C1 segment of cervical spinal cord (tissue), 14 donors: ENCODE measurements at regions not wholly inside any gene's neighbourhood (a gene's known extent, or its start where the extent isn't known, plus 50 kb on each side); places are given as distances from the start of the nearest gene placed in this dataset.
"Not testable (repeated sequence)": the region's sequence is repeated elsewhere in the genome, so short reads cannot be mapped to it uniquely, and the experiment has no call there.

ENCODE experiments used
- DNase-seq, 14 donors: peaks; one replicate each; lab custom pipeline; 2025; lab: John Stamatoyannopoulos, UW

GRCh38 chr18:43341014-43341413, 63.7 kb upstream of the SYT4 start:
- no peak for DNase-seq

- peak in 1 of 14 donors; percentile 54 for DNase-seq
Measured at GRCh38 chr18:43350176-43350575, 72.9 kb upstream of the SYT4 start.

- DNase-seq = no peak
Measured at GRCh38 chr18:43364535-43364934, 87.2 kb upstream of the SYT4 start.

- DNase-seq = no peak
Measured at GRCh38 chr18:43367895-43368294, 90.6 kb upstream of the SYT4 start.

GRCh38 chr18:43369311-43369710, 92.0 kb upstream of the SYT4 start:
- not testable (repeated sequence) for DNase-seq

- DNase-seq = no peak
Measured at GRCh38 chr18:43372773-43373172, 95.5 kb upstream of the SYT4 start.

- DNase-seq = no peak
Measured at GRCh38 chr18:43380104-43380672, 102.9 kb upstream of the SYT4 start.

- no peak for DNase-seq
Measured at GRCh38 chr18:43382641-43383403, 105.5 kb upstream of the SYT4 start.

- DNase-seq = peak in 1 of 14 donors; percentile 4
Measured at GRCh38 chr18:43389163-43389562, 111.9 kb upstream of the SYT4 start.

- DNase-seq = peak in 1 of 14 donors; percentile 32
Measured at GRCh38 chr18:43392168-43392567, 114.9 kb upstream of the SYT4 start.

- peak in 1 of 14 donors; percentile 83 for DNase-seq
Measured at GRCh38 chr18:43393174-43393573, 115.9 kb upstream of the SYT4 start.

GRCh38 chr18:43396266-43396665, 119.0 kb upstream of the SYT4 start:
- peak in 1 of 14 donors; percentile 66 for DNase-seq

- DNase-seq = no peak
Measured at GRCh38 chr18:43398601-43399000, 121.3 kb upstream of the SYT4 start.

- no peak for DNase-seq
Measured at GRCh38 chr18:43405097-43405496, 127.8 kb upstream of the SYT4 start.

- no peak for DNase-seq
Measured at GRCh38 chr18:43414006-43414405, 136.7 kb upstream of the SYT4 start.

GRCh38 chr18:43420091-43420490, 142.8 kb upstream of the SYT4 start:
- DNase-seq = no peak

- no peak for DNase-seq
Measured at GRCh38 chr18:43420950-43421349, 143.7 kb upstream of the SYT4 start.

- no peak for DNase-seq
Measured at GRCh38 chr18:43422518-43422917, 145.2 kb upstream of the SYT4 start.

GRCh38 chr18:43435851-43436250, 158.6 kb upstream of the SYT4 start:
- DNase-seq = no peak

- no peak for DNase-seq
Measured at GRCh38 chr18:43442131-43442530, 164.8 kb upstream of the SYT4 start.

GRCh38 chr18:43442571-43442970, 165.3 kb upstream of the SYT4 start:
- no peak for DNase-seq

- DNase-seq = no peak
Measured at GRCh38 chr18:43465483-43465882, 188.2 kb upstream of the SYT4 start.

- no peak for DNase-seq
Measured at GRCh38 chr18:43471873-43472272, 194.6 kb upstream of the SYT4 start.
